HepG2 (cell line): ENCODE measurements at regions not wholly inside any gene's neighbourhood (a gene's known extent, or its start where the extent isn't known, plus 50 kb on each side); places are given as distances from the start of the nearest gene placed in this dataset.
A peak's percentile ranks its signal among the peaks of the same experiment; 100 is the strongest.

Experiments used
- ATAC-seq: fragments of 200-7000 bp; cut with Tn5 transposase; 3 replicates; pipeline ENCODE4 v1.9.1; 2020; ENCODE audit warnings: mild to moderate bottlenecking, moderate library complexity
- BruUV-seq: library from RNA; stranded (reverse); fragments of 400-500 nt; replicated peaks from 2 replicates; lab custom pipeline; 2021; lab: Mats Ljungman, UMichigan
- CTCF ChIA-PET: fragments of 300-600 bp; formaldehyde crosslinking; extraction: SDS; loops from one replicate; lab custom pipeline; 2021; ENCODE audit warnings: low total read pairs, inconsistent platforms, low intra/inter-chr PET ratio; lab: Yijun Ruan, JAX
- POLR2A ChIA-PET: fragments of 350-600 bp; sonication (Branson Sonifier 250); formaldehyde crosslinking; loops from one replicate; lab custom pipeline; 2020; ENCODE audit warnings: antibody characterized with exemption, inconsistent platforms; lab: Yijun Ruan, JAX
- DNase-seq: peaks from one replicate; pipeline ENCODE4 v3.0.0-alpha.2; 2015; ENCODE audit warnings: low spot score
- FAIRE-seq: peaks from 3 replicates; lab custom pipeline; 2011; peaks lifted over from hg19 to GRCh38; lab: Jason Lieb, UNC
- H2AFZ ChIP-seq: one replicate; pipeline ENCODE4 v1.6.1; 2011; ENCODE audit warnings: low read length, inconsistent platforms
- H3K27ac ChIP-seq: fragments of 300-600 bp; 3 replicates; pipeline ENCODE4 v1.8.0; 2011; ENCODE audit warnings: mixed run types, mild to moderate bottlenecking, mixed read lengths, low read length, inconsistent platforms; ENCODE audit not compliant: insufficient read depth; ENCODE audit errors: extremely low read length
- H3K27me3 ChIP-seq, 2 experiments: fragments of 200-600 bp in 1 of 2; 2 replicates in 1 of 2; 3 replicates in 1 of 2; pipeline versions ENCODE4 v1.6.0 to v1.8.0; 2011; ENCODE audit warnings: low read length in 2 of 2, mild to moderate bottlenecking in 2 of 2, moderate library complexity in 2 of 2, inconsistent platforms in 1 of 2; ENCODE audit not compliant: insufficient read depth in 2 of 2, control insufficient read depth in 1 of 2
- H3K36me3 ChIP-seq, 2 experiments: fragments of 200-600 bp in 1 of 2; replicated peaks in 1 of 2; 2 replicates in 1 of 2; 3 replicates in 1 of 2; pipeline versions ENCODE4 v1.5.1 to v1.8.0; 2011; ENCODE audit warnings: low read length in 2 of 2, inconsistent platforms in 1 of 2; ENCODE audit not compliant: insufficient read depth in 2 of 2, control insufficient read depth in 1 of 2
- H3K4me1 ChIP-seq: 2 replicates; pipeline ENCODE4 v1.5.1; 2012; ENCODE audit warnings: low read length, inconsistent platforms; ENCODE audit not compliant: insufficient read depth
- H3K4me2 ChIP-seq: 2 replicates; pipeline ENCODE4 v1.6.0; 2011; ENCODE audit warnings: low read depth, low read length, inconsistent platforms
- H3K4me3 ChIP-seq, 3 experiments: fragments of 200-600 bp in 1 of 3; sonication (generic), shearing (Covaris generic) in 1 of 3; replicated peaks in 1 of 3; 2 replicates each; pipeline ENCODE4 v1.5.1; 2011 to 2016; ENCODE audit warnings: low read length in 3 of 3, inconsistent platforms in 2 of 3, low read depth in 2 of 3, mild to moderate bottlenecking in 2 of 3, control low read depth in 1 of 3, mixed read lengths in 1 of 3; ENCODE audit not compliant: insufficient read depth in 1 of 3
- H3K79me2 ChIP-seq: one replicate; pipeline ENCODE4 v1.6.1; 2011; ENCODE audit warnings: low read length, inconsistent platforms; ENCODE audit not compliant: insufficient read depth
- H3K9ac ChIP-seq: 2 replicates; pipeline ENCODE4 v1.6.0; 2011; ENCODE audit warnings: mild to moderate bottlenecking, low read depth, low read length, inconsistent platforms; ENCODE audit not compliant: insufficient read depth
- H3K9me3 ChIP-seq: 2 replicates; pipeline ENCODE4 v1.5.1; 2012; ENCODE audit warnings: mild to moderate bottlenecking, low read length
- H4K20me1 ChIP-seq: 2 replicates; pipeline ENCODE4 v1.6.0; 2011; ENCODE audit warnings: inconsistent platforms, mild to moderate bottlenecking, low read length, moderate library complexity; ENCODE audit not compliant: insufficient read depth
- KDM2A ChIP-seq: sonication (generic); formaldehyde crosslinking; IDR thresholded peaks from 2 replicates; pipeline ENCODE4 v1.4.0; 2020; ENCODE audit warnings: low read depth, missing genetic modification reagents, borderline replicate concordance
- KDM3A ChIP-seq: IDR thresholded peaks from 2 replicates; pipeline ENCODE4 v1.6.1; 2018; ENCODE audit warnings: low read depth, missing compliant biosample characterization
- RFX3 ChIP-seq: IDR thresholded peaks from 2 replicates; pipeline ENCODE4 v1.6.1; 2016; ENCODE audit warnings: missing biosample characterization, missing genetic modification reagents
- ZNF772 ChIP-seq: sonication (generic); formaldehyde crosslinking; IDR thresholded peaks from 2 replicates; pipeline ENCODE4 v1.5.0; 2020; ENCODE audit warnings: mild to moderate bottlenecking, missing genetic modification reagents
- WGBS: methylation state at CpG from one replicate; pipeline ENCODE4 v1.1.6; 2017; ENCODE audit warnings: low lambda C conversion rate; 5-methylcytosine and 5-hydroxymethylcytosine counted together
- in situ Hi-C: cut with HindIII; loops from 2 replicates; pipeline ENCODE4 v1.10.0; 2017; ENCODE audit warnings: low pct_unique_long_range_greater_than_20kb; ENCODE audit not compliant: extremely low pct_ligation_motif_present
- intact Hi-C: fragments of 100-400 bp; cut with micrococcal nuclease; formaldehyde crosslinking; loops from one replicate; pipeline ENCODE4 v1.10.0; 2022; ENCODE audit not compliant: unreplicated experiment
- TF ChIP-seq, protein P1 (sequence below): IDR thresholded peaks from 2 replicates; pipeline ENCODE4 v1.6.1; 2018; ENCODE audit warnings: missing genetic modification reagents, mild to moderate bottlenecking, missing compliant biosample characterization
- TF ChIP-seq, protein P2 (sequence below): sonication (generic); formaldehyde crosslinking; IDR thresholded peaks from 2 replicates; pipeline ENCODE4 v1.8.1; 2022; ENCODE audit warnings: low read depth, mild to moderate bottlenecking, missing genetic modification reagents
- TF ChIP-seq, protein P3 (sequence below): sonication (generic); formaldehyde crosslinking; IDR thresholded peaks from 2 replicates; pipeline ENCODE4 v1.8.0; 2022; ENCODE audit warnings: mild to moderate bottlenecking, missing genetic modification reagents
- TF ChIP-seq, protein P4 (sequence below): IDR thresholded peaks from 2 replicates; pipeline ENCODE4 v1.6.1; 2016; ENCODE audit warnings: missing compliant biosample characterization, missing genetic modification reagents, borderline replicate concordance
- TF ChIP-seq, protein P5 (sequence below): sonication (generic); formaldehyde crosslinking; IDR thresholded peaks from 2 replicates; pipeline ENCODE4 v1.4.0; 2020; ENCODE audit warnings: mild to moderate bottlenecking, missing genetic modification reagents
- TF ChIP-seq, protein P6 (sequence below): sonication (generic); formaldehyde crosslinking; IDR thresholded peaks from 2 replicates; pipeline ENCODE4 v1.4.0; 2020; ENCODE audit warnings: missing genetic modification reagents

DNA sequence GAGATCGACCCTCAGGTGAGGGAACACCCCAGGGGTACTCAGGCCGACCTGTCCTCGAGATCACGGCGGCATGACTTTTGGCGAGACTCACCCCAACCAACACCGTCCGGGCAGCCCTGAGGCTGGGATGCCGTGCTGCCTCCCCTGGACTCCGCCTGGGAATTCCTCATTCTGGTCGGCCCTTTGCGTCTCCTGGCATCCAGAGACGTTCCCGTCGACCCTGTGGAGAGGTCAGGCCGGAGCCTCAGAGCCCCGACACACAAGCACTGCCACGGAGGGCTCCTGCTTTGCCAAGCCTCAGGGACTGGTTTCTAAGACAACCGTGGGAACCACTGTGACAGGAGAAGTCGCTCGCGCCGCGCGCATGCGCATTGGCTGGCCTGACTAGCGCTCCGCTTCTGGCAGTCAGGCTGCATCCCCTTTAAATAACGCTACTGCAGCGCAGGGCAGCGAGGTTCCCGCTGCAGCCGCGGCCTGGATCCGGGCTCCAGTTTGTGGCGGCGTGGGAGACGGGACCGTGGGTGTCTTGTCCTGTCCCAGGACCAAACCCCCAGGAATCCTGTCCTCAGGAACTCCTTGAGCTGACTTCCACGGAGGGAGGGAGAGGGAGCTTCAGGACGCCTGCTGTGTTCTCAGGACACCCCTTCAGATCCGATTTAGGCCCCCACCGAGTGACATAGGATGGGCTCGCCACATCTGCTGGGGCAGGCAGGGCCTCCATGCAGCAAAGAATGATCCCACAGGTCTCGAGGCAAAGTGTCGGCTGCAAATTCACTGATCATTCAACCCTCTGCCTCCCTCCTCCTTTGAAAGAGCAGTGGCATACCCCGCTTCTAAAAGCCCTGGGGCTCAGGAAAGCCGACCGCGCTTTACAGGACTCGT, 163.2 kb upstream of the ZNF337 start:
- Histone ChIP-seq H3K36me3 (no peaks in the 10 kb centered on the region), H3K4me2 (peak overlapping the region; percentile 100), H3K4me1 (peaks cover 58% of the 10 kb centered on the region), H4K20me1 (no peaks in the 10 kb centered on the region), H3K9ac (no peak overlapping the region), H3K79me2 (no peaks in the 10 kb centered on the region), H3K27me3 (peaks cover 12 to 57% of the 10 kb centered on the region in 2 experiments; a peak in 4 of 5 replicates), H3K27ac (no peak overlapping the region), H3K9me3 (no peaks in the 10 kb centered on the region), H3K4me3 (peak overlapping the region; percentile 24 to 75 (median 48)), H2AFZ (no peak overlapping the region)
- in situ Hi-C loops (no loop called here), intact Hi-C loops (loop anchor here (2.0 kb wide), 1 partner anchor 163 kb away; the partner anchor contains the start of gene ZNF337)
- DNase-seq, result peak; percentile 65
- CTCF ChIA-PET, result no interaction called here
- POLR2A ChIA-PET, result no interaction called here
- no peak for FAIRE-seq
- peak; percentile 66 for ATAC-seq
- WGBS, result 11% methylated on average over 40 of the region's 51 CpGs
- BruUV-seq, result no TSS peak
- TF ChIP-seq KDM3A (CRISPR knock-in tag), result peak; percentile 18; the same call in 1 of the 2 replicates
- TF ChIP-seq, protein P1, sequence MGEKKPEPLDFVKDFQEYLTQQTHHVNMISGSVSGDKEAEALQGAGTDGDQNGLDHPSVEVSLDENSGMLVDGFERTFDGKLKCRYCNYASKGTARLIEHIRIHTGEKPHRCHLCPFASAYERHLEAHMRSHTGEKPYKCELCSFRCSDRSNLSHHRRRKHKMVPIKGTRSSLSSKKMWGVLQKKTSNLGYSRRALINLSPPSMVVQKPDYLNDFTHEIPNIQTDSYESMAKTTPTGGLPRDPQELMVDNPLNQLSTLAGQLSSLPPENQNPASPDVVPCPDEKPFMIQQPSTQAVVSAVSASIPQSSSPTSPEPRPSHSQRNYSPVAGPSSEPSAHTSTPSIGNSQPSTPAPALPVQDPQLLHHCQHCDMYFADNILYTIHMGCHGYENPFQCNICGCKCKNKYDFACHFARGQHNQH, result peak; percentile 20; the same call in 1 of the 2 replicates
- 0 out of 2 replicates have a peak, but pooled peaks have one; percentile 36 for TF ChIP-seq ZNF772 (CRISPR knock-in tag)
- TF ChIP-seq, protein P2, sequence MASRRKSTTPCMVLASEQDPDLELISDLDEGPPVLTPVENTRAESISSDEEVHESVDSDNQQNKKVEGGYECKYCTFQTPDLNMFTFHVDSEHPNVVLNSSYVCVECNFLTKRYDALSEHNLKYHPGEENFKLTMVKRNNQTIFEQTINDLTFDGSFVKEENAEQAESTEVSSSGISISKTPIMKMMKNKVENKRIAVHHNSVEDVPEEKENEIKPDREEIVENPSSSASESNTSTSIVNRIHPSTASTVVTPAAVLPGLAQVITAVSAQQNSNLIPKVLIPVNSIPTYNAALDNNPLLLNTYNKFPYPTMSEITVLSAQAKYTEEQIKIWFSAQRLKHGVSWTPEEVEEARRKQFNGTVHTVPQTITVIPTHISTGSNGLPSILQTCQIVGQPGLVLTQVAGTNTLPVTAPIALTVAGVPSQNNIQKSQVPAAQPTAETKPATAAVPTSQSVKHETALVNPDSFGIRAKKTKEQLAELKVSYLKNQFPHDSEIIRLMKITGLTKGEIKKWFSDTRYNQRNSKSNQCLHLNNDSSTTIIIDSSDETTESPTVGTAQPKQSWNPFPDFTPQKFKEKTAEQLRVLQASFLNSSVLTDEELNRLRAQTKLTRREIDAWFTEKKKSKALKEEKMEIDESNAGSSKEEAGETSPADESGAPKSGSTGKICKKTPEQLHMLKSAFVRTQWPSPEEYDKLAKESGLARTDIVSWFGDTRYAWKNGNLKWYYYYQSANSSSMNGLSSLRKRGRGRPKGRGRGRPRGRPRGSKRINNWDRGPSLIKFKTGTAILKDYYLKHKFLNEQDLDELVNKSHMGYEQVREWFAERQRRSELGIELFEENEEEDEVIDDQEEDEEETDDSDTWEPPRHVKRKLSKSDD (CRISPR knock-in tag), result 0 out of 2 replicates have a peak, but pooled peaks have one; percentile 32
- TF ChIP-seq KDM2A, result no peak
- TF ChIP-seq, protein P3, sequence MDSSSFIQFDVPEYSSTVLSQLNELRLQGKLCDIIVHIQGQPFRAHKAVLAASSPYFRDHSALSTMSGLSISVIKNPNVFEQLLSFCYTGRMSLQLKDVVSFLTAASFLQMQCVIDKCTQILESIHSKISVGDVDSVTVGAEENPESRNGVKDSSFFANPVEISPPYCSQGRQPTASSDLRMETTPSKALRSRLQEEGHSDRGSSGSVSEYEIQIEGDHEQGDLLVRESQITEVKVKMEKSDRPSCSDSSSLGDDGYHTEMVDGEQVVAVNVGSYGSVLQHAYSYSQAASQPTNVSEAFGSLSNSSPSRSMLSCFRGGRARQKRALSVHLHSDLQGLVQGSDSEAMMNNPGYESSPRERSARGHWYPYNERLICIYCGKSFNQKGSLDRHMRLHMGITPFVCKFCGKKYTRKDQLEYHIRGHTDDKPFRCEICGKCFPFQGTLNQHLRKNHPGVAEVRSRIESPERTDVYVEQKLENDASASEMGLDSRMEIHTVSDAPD, result 0 out of 2 replicates have a peak, but pooled peaks have one; percentile 58
- TF ChIP-seq, protein P4, sequence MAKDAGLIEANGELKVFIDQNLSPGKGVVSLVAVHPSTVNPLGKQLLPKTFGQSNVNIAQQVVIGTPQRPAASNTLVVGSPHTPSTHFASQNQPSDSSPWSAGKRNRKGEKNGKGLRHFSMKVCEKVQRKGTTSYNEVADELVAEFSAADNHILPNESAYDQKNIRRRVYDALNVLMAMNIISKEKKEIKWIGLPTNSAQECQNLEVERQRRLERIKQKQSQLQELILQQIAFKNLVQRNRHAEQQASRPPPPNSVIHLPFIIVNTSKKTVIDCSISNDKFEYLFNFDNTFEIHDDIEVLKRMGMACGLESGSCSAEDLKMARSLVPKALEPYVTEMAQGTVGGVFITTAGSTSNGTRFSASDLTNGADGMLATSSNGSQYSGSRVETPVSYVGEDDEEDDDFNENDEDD (CRISPR knock-in tag), result 0 out of 2 replicates have a peak, but pooled peaks have one; percentile 27
- TF ChIP-seq, protein P5, sequence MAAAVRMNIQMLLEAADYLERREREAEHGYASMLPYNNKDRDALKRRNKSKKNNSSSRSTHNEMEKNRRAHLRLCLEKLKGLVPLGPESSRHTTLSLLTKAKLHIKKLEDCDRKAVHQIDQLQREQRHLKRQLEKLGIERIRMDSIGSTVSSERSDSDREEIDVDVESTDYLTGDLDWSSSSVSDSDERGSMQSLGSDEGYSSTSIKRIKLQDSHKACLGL, result peak; percentile 34; the same call in 1 of the 2 replicates
- TF ChIP-seq, protein P6, sequence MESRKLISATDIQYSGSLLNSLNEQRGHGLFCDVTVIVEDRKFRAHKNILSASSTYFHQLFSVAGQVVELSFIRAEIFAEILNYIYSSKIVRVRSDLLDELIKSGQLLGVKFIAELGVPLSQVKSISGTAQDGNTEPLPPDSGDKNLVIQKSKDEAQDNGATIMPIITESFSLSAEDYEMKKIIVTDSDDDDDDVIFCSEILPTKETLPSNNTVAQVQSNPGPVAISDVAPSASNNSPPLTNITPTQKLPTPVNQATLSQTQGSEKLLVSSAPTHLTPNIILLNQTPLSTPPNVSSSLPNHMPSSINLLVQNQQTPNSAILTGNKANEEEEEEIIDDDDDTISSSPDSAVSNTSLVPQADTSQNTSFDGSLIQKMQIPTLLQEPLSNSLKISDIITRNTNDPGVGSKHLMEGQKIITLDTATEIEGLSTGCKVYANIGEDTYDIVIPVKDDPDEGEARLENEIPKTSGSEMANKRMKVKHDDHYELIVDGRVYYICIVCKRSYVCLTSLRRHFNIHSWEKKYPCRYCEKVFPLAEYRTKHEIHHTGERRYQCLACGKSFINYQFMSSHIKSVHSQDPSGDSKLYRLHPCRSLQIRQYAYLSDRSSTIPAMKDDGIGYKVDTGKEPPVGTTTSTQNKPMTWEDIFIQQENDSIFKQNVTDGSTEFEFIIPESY (CRISPR knock-in tag), result peak; percentile 49; the same call in 1 of the 2 replicates
- TF ChIP-seq RFX3, result peak; percentile 45; the same call in 1 of the 2 replicates
